Fibroblast of mammary gland (primary cell): ENCODE measurements at regions not wholly inside any gene's neighbourhood (a gene's known extent, or its start where the extent isn't known, plus 50 kb on each side); places are given as distances from the start of the nearest gene placed in this dataset.

Experiments
- DNase-seq: peaks from one replicate; pipeline ENCODE4 v3.0.0-alpha.2; 2010; ENCODE audit warnings: low read depth
- H3K4me3 ChIP-seq: 2 replicates; pipeline ENCODE4 v1.5.1; 2011; ENCODE audit warnings: low read depth, mild to moderate bottlenecking, low read length, moderate library complexity; ENCODE audit not compliant: control insufficient read depth
- TF ChIP-seq, protein P1 (sequence below): conservative IDR thresholded peaks from 2 replicates; pipeline ENCODE4 v1.5.1; 2011; ENCODE audit warnings: low read depth, low read length, inconsistent platforms; ENCODE audit not compliant: control insufficient read depth, insufficient read depth

DNA sequence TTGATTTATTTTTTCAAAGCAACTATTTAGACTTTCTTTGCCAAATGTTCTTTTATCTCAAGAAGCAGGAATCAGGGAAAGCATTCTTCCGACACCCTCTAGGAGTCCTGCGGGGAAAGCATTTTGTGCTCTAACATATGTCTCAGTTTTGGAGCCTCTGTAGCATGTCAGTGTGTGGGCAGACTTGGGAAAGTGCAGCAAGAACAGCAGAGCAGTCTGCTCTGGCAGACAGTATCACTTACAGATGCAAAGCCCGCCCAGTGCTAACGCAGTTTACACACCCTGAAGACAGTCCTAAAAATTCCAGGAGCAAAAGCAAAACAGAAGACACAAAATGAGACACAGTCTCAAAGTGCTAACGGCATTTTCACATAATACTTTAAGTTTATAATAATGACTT is 393.5 kb downstream of the KLF12 start:
- peak overlapping the region; percentile 21 for H3K4me3 ChIP-seq
- DNase-seq: peak; percentile 62
- TF ChIP-seq, protein P1, sequence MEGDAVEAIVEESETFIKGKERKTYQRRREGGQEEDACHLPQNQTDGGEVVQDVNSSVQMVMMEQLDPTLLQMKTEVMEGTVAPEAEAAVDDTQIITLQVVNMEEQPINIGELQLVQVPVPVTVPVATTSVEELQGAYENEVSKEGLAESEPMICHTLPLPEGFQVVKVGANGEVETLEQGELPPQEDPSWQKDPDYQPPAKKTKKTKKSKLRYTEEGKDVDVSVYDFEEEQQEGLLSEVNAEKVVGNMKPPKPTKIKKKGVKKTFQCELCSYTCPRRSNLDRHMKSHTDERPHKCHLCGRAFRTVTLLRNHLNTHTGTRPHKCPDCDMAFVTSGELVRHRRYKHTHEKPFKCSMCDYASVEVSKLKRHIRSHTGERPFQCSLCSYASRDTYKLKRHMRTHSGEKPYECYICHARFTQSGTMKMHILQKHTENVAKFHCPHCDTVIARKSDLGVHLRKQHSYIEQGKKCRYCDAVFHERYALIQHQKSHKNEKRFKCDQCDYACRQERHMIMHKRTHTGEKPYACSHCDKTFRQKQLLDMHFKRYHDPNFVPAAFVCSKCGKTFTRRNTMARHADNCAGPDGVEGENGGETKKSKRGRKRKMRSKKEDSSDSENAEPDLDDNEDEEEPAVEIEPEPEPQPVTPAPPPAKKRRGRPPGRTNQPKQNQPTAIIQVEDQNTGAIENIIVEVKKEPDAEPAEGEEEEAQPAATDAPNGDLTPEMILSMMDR: no peak

DNA sequence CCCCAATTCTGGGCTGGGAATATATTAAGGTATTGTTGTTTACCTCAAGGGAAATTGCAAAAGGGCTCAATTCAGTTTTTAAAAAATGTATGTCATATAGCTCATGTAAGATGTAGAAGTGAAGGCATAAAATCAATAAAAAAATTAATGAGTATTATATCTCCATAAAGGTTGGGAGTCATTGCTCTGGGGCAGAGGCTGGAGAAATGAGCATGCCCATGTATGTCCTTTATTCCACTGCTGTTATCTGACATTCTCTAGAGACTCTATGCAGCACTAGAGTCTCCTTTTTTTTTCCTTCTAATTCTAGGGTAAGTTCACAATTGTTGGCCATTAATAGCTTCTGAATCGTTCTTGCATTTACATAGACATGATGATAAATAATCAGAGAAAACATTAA is 394.8 kb downstream of the KLF12 start:
- no peak for DNase-seq
- TF ChIP-seq, protein P1: no peak
- H3K4me3 ChIP-seq: no peak overlapping the region

GRCh38 chr13:73738626-73739025 is 395.6 kb downstream of the KLF12 start:
- no peak overlapping the region for H3K4me3 ChIP-seq
- TF ChIP-seq, protein P1: no peak
- peak; percentile 12 for DNase-seq

DNA sequence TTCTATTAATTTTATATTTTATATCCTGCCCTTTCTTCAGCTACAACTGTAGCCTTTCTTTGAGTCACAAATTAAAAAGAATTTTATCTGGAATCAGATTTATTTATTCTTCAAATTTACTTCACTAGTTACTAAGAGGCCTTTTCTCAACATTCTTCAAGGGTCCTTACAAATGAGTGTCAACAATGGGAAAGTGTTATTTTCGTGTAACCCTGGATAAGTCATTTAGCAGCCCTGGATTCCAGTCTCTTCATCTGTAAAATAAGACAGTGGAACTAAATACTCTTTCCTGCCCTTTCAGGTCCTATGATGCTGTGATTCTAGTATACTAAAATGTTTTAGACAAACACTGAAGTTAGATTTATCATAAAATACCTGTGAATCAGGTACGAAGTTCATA is 397.0 kb downstream of the KLF12 start:
- DNase-seq: no peak
- TF ChIP-seq, protein P1: no peak
- H3K4me3 ChIP-seq: no peak overlapping the region

DNA sequence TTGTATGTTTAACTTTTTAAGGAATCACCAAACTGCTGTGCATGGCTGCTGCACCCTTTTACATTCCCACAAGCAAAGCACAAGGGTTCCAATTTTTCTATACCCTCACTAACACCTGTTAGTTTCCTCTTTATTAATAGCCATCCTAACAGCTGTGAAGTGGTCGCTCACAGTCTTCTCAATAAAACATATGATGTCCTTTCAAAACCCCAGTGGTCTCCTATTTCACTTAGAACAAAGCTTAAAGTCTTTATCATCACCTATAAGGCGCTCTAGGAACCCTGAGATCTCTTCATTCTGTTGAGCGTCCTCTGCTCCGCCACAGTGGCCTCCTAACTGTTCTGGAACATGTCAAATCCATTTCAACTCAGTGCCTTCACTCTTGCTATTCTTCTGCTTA is 400.5 kb downstream of the KLF12 start:
- H3K4me3 ChIP-seq: no peak overlapping the region
- DNase-seq: no peak
- TF ChIP-seq, protein P1: no peak

DNA sequence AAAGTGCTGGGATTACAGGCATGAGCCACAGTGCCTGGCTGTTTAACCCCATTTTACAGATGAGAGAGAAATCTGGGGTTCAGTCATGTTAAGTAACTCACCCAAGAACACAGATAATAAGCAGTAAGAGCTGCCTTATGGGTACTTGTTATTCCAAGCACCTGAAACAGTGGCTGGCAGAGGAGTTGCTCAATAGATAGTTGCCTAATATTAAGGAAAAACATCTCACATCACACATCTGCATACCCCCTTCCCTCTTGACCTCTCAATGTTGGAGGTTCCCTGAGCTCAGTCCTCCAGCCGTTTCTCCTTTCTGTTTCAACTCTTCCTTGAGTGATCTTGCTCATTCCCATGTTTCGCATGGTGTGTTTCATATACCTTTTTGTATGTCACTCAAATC is 401.9 kb downstream of the KLF12 start:
- TF ChIP-seq, protein P1: no peak
- no peak for DNase-seq
- H3K4me3 ChIP-seq: no peak overlapping the region

- TF ChIP-seq, protein P1: no peak
- DNase-seq: no peak
- H3K4me3 ChIP-seq: no peak overlapping the region
These were observed 402.6 kb downstream of the KLF12 start for GRCh38 chr13:73731564-73731963.
